CD4-positive, alpha-beta memory T cell (primary cell): ENCODE measurements at regions not wholly inside any gene's neighbourhood (a gene's known extent, or its start where the extent isn't known, plus 50 kb on each side); places are given as distances from the start of the nearest gene placed in this dataset.

Experiments used
- CTCF ChIA-PET: fragments of 350-600 bp; sonication (Branson Sonifier 250); formaldehyde crosslinking; loops from one replicate; lab custom pipeline; 2021; ENCODE audit warnings: inconsistent platforms; ENCODE audit not compliant: partially characterized antibody; lab: Charles Lee
- POLR2A ChIA-PET: fragments of 350-600 bp; sonication (Branson Sonifier 250); formaldehyde crosslinking; loops from one replicate; lab custom pipeline; 2021; ENCODE audit not compliant: partially characterized antibody; lab: Charles Lee
- DNase-seq, 5 donors: peaks; one replicate each; pipeline versions ENCODE4 v3.0.0 to v3.0.0-alpha.2; 2020 to 2022; ENCODE audit warnings: mixed read lengths in 1 of 5
- H3K27ac ChIP-seq: one replicate; pipeline ENCODE4 v1.7.0; 2013; ENCODE audit warnings: low read depth, low read length
- H3K27me3 ChIP-seq: 2 replicates; pipeline ENCODE4 v1.7.0; 2013; ENCODE audit warnings: mild to moderate bottlenecking, low read length, moderate library complexity; ENCODE audit not compliant: insufficient read depth
- H3K36me3 ChIP-seq: 2 replicates; pipeline ENCODE4 v1.7.0; 2013; ENCODE audit warnings: mild to moderate bottlenecking, low read length, moderate library complexity; ENCODE audit not compliant: insufficient read depth
- H3K4me1 ChIP-seq: 2 replicates; pipeline ENCODE4 v1.7.0; 2013; ENCODE audit warnings: mild to moderate bottlenecking, low read length, moderate library complexity; ENCODE audit not compliant: insufficient read depth
- H3K4me3 ChIP-seq, 2 donors: one replicate each; pipeline ENCODE4 v1.7.0; 2013; ENCODE audit warnings: low read length in 2 of 2, mild to moderate bottlenecking in 1 of 2
- H3K9me3 ChIP-seq, 2 donors: one replicate each; pipeline ENCODE4 v1.7.0; 2013; ENCODE audit warnings: low read length in 2 of 2, control low read depth in 1 of 2; ENCODE audit not compliant: control insufficient read depth in 1 of 2
- H3K27ac Mint-ChIP-seq, 7 donors: one replicate each; pipeline ENCODE4 v1.8.0; 2020 to 2021; ENCODE audit warnings: mixed read lengths in 7 of 7, mild to moderate bottlenecking in 6 of 7, inconsistent platforms in 3 of 7, moderate library complexity in 3 of 7
- H3K27me3 Mint-ChIP-seq, 2 donors: one replicate each; pipeline ENCODE4 v1.8.0; 2020 to 2021; ENCODE audit warnings: mixed read lengths in 2 of 2
- H3K36me3 Mint-ChIP-seq, 2 donors: one replicate each; pipeline ENCODE4 v1.8.0; 2020 to 2021; ENCODE audit warnings: mixed read lengths in 2 of 2, inconsistent platforms in 1 of 2, mild to moderate bottlenecking in 1 of 2
- H3K4me1 Mint-ChIP-seq, 4 donors: one replicate each; pipeline ENCODE4 v1.8.0; 2020 to 2021; ENCODE audit warnings: mixed read lengths in 4 of 4, mild to moderate bottlenecking in 1 of 4
- H3K4me3 Mint-ChIP-seq, 8 donors: one replicate each; pipeline ENCODE4 v1.8.0; 2020 to 2021; ENCODE audit warnings: mixed read lengths in 8 of 8, mild to moderate bottlenecking in 7 of 8, moderate library complexity in 6 of 8, inconsistent platforms in 3 of 8
- H3K9me3 Mint-ChIP-seq, 8 donors: one replicate each; pipeline ENCODE4 v1.8.0; 2020 to 2021; ENCODE audit warnings: mixed read lengths in 8 of 8, mild to moderate bottlenecking in 5 of 8, inconsistent platforms in 3 of 8, moderate library complexity in 1 of 8
- intact Hi-C: fragments of 100-400 bp; cut with micrococcal nuclease; formaldehyde crosslinking; loops from one replicate; pipeline ENCODE4 v1.15.1; 2023

DNA sequence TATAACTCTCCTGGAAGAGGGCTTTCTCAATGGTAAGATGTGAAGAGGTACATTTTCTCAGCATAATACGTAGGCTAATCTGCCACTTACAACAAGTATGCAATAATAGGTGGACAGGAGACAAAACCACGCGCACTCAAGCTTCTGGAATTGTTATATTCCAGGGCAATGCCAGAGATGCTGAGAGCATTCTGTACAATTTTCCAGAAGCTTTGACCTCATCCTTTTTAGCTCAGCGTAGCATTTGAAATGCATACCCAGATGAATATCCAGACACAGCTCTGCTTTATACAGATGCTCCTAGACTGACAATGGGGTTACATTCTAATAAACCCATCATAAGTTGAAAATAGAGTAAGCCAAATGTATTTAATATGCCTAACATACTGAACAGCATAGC lies 1492.4 kb upstream of the FLRT2 start:
- Mint-ChIP-seq H3K4me1 (no peaks in the 10 kb centered on the region), H3K27ac (no peak overlapping the region), H3K4me3 (no peak overlapping the region), H3K36me3 (no peaks in the 10 kb centered on the region), H3K27me3 (no peaks in the 10 kb centered on the region), H3K9me3 (peaks cover 0 to 19% (median 13%) of the 10 kb centered on the region in 8 donors)
- Histone ChIP-seq H3K4me1 (no peaks in the 10 kb centered on the region), H3K4me3 (no peak overlapping the region), H3K27ac (no peak overlapping the region), H3K27me3 (no peaks in the 10 kb centered on the region), H3K36me3 (no peaks in the 10 kb centered on the region), H3K9me3 (no peaks in the 10 kb centered on the region)
- ChIA-PET POLR2A (no interaction called here), CTCF (no interaction called here)
- intact Hi-C loops: no loop called here
- no peak for DNase-seq

GRCh38 chr14:84040101-84040500 lies 1489.8 kb upstream of the FLRT2 start:
- no peak for DNase-seq
- POLR2A ChIA-PET: no interaction called here

DNA sequence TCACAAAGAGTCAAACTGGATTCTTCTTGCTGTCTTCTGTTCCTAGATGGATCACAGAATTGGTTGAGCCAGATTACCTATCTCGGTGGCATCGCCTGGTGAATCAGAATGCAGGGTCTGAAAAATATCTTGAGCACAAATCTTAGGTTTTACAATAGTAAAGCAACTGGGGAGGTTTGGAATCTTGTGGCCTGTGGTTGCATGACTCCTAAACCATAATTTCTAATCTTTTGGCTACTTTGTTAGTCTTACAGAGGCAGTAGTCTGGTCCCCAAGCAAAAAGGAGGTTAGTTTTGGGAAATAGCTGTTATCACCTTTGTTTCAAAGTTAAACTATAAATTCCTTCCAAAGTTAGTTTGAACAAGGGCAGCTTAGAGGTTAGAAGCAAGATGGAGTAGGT lies 1488.5 kb upstream of the FLRT2 start:
- Mint-ChIP-seq H3K9me3 (peaks cover 2 to 29% (median 16%) of the 10 kb centered on the region in 8 donors), H3K27ac (no peak overlapping the region), H3K4me1 (no peaks in the 10 kb centered on the region), H3K27me3 (no peaks in the 10 kb centered on the region), H3K4me3 (no peak overlapping the region), H3K36me3 (no peaks in the 10 kb centered on the region)
- no peaks in the 10 kb centered on the region for H3K27me3 ChIP-seq
- no peaks in the 10 kb centered on the region for H3K9me3 ChIP-seq
- no peaks in the 10 kb centered on the region for H3K4me1 ChIP-seq
- H3K4me3 ChIP-seq: no peak overlapping the region
- H3K27ac ChIP-seq: no peak overlapping the region
- ChIA-PET POLR2A (no interaction called here), CTCF (no interaction called here)
- H3K36me3 ChIP-seq: no peaks in the 10 kb centered on the region
- intact Hi-C loops: no loop called here
- DNase-seq: no peak

More at GRCh38 chr14:84040101-84040500, 1489.8 kb upstream of the FLRT2 start:
- Mint-ChIP-seq H3K4me1 (no peaks in the 10 kb centered on the region), H3K36me3 (no peaks in the 10 kb centered on the region), H3K27ac (no peak overlapping the region), H3K27me3 (no peaks in the 10 kb centered on the region), H3K4me3 (no peak overlapping the region), H3K9me3 (peaks cover under 1 to 27% (median 18%) of the 10 kb centered on the region in 8 donors)
- Histone ChIP-seq H3K4me3 (no peak overlapping the region), H3K27me3 (no peaks in the 10 kb centered on the region), H3K9me3 (no peaks in the 10 kb centered on the region), H3K4me1 (no peaks in the 10 kb centered on the region), H3K36me3 (no peaks in the 10 kb centered on the region), H3K27ac (no peak overlapping the region)
- intact Hi-C loops: no loop called here
- CTCF ChIA-PET: no interaction called here

DNA sequence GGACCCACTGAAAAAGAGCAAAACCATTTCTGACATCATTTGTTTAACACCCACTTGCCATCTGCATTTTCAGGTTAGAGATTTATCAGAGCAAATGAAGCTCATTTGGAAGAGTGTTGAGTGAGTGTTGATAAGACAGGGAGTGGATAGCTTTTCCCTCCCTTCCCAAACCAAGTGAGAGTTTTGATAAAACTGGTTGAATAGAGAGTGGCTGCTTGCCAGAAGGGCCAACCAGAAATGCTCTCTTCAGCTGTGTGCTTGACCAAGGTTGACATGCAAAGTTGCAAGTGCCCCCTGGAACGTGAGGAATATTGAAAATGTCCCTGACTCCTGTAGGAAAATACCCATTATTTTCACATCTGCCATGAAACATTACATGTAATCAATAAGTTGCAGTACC lies 1487.0 kb upstream of the FLRT2 start:
- ChIA-PET POLR2A (no interaction called here), CTCF (no interaction called here)
- H3K4me3 Mint-ChIP-seq: no peak overlapping the region
- no peaks in the 10 kb centered on the region for H3K27me3 Mint-ChIP-seq
- intact Hi-C loops: no loop called here
- no peaks in the 10 kb centered on the region for H3K36me3 Mint-ChIP-seq
- DNase-seq: no peak
- H3K9me3 Mint-ChIP-seq: peaks cover 2 to 35% (median 14%) of the 10 kb centered on the region in 8 donors
- Histone ChIP-seq H3K9me3 (no peaks in the 10 kb centered on the region), H3K4me1 (no peaks in the 10 kb centered on the region), H3K36me3 (no peaks in the 10 kb centered on the region), H3K27ac (no peak overlapping the region), H3K4me3 (no peak overlapping the region), H3K27me3 (no peaks in the 10 kb centered on the region)
- H3K4me1 Mint-ChIP-seq: no peaks in the 10 kb centered on the region
- H3K27ac Mint-ChIP-seq: no peak overlapping the region

- H3K27ac Mint-ChIP-seq: no peak overlapping the region
- H3K36me3 Mint-ChIP-seq: no peaks in the 10 kb centered on the region
- H3K9me3 Mint-ChIP-seq: peaks cover 0 to 21% (median 6%) of the 10 kb centered on the region in 8 donors
- intact Hi-C loops: no loop called here
- Histone ChIP-seq H3K4me1 (no peaks in the 10 kb centered on the region), H3K9me3 (peaks cover 0 to 3% of the 10 kb centered on the region in 2 donors), H3K36me3 (no peaks in the 10 kb centered on the region), H3K27ac (no peak overlapping the region), H3K4me3 (no peak overlapping the region), H3K27me3 (no peaks in the 10 kb centered on the region)
- POLR2A ChIA-PET: no interaction called here
- H3K27me3 Mint-ChIP-seq: no peaks in the 10 kb centered on the region
- CTCF ChIA-PET: no interaction called here
- H3K4me1 Mint-ChIP-seq: no peaks in the 10 kb centered on the region
- DNase-seq: no peak
- no peak overlapping the region for H3K4me3 Mint-ChIP-seq
Measured at GRCh38 chr14:84064316-84065125, 1465.4 kb upstream of the FLRT2 start.

- Mint-ChIP-seq H3K27me3 (no peaks in the 10 kb centered on the region), H3K9me3 (peaks cover 0 to 17% (median 5%) of the 10 kb centered on the region in 8 donors), H3K27ac (no peak overlapping the region), H3K4me1 (no peaks in the 10 kb centered on the region), H3K36me3 (no peaks in the 10 kb centered on the region), H3K4me3 (no peak overlapping the region)
- H3K36me3 ChIP-seq: no peaks in the 10 kb centered on the region
- peaks cover 0 to 3% of the 10 kb centered on the region in 2 donors for H3K9me3 ChIP-seq
- H3K4me1 ChIP-seq: no peaks in the 10 kb centered on the region
- intact Hi-C loops: no loop called here
- H3K27me3 ChIP-seq: no peaks in the 10 kb centered on the region
- no peak overlapping the region for H3K27ac ChIP-seq
- DNase-seq: no peak
- H3K4me3 ChIP-seq: no peak overlapping the region
- ChIA-PET CTCF (no interaction called here), POLR2A (no interaction called here)
Measured at GRCh38 chr14:84065811-84066210, 1464.1 kb upstream of the FLRT2 start.

DNA sequence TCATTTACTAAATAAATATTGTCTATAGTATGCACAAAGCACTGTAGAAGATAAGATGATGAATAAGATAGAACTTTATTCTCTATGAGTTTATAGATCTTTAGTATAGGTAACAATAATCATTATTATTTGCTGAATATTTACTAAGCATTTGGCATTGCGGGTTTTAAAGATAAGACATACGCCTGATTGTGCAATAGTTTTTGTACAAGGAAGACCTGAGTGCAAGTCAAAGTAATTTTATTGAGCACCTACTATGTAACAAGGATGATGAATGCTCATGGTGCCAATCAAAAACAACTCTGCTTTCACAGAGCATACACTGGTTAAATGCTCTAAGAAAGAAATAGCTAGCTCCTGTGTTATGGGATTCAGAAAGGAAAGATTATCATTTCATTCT lies 1461.7 kb upstream of the FLRT2 start:
- H3K4me1 ChIP-seq: no peaks in the 10 kb centered on the region
- no peaks in the 10 kb centered on the region for H3K27me3 Mint-ChIP-seq
- no peak overlapping the region for H3K27ac Mint-ChIP-seq
- no peaks in the 10 kb centered on the region for H3K4me1 Mint-ChIP-seq
- H3K9me3 Mint-ChIP-seq: peaks cover 0 to 11% (median 5%) of the 10 kb centered on the region in 8 donors
- no peaks in the 10 kb centered on the region for H3K27me3 ChIP-seq
- POLR2A ChIA-PET: no interaction called here
- peaks cover 0 to 3% of the 10 kb centered on the region in 2 donors for H3K9me3 ChIP-seq
- intact Hi-C loops: no loop called here
- no peak overlapping the region for H3K27ac ChIP-seq
- no peaks in the 10 kb centered on the region for H3K36me3 Mint-ChIP-seq
- H3K4me3 Mint-ChIP-seq: no peak overlapping the region
- no peak for DNase-seq
- H3K4me3 ChIP-seq: no peak overlapping the region
- CTCF ChIA-PET: no interaction called here
- no peaks in the 10 kb centered on the region for H3K36me3 ChIP-seq
